ENCODE measurements at regions not wholly inside any gene's neighbourhood (a gene's known extent, or its start where the extent isn't known, plus 50 kb on each side); places are given as distances from the start of the nearest gene placed in this dataset.

- TF ChIP-seq JUN (IDR thresholded peaks at IDR 0.05), result peak; percentile 79 to 88; a peak in 4 of 5 replicates
- TF ChIP-seq CHD2 (IDR thresholded peaks at IDR 0.05; ENCODE audit: low read length, partially characterized antibody), result no peak
- peak; percentile 41 to 71; a peak in 4 of 5 replicates for TF ChIP-seq RAD21 (conservative IDR thresholded peaks at IDR 0.05 in 1 of 2, IDR thresholded peaks at IDR 0.05 in 1 of 2)
- TF ChIP-seq, protein P1, sequence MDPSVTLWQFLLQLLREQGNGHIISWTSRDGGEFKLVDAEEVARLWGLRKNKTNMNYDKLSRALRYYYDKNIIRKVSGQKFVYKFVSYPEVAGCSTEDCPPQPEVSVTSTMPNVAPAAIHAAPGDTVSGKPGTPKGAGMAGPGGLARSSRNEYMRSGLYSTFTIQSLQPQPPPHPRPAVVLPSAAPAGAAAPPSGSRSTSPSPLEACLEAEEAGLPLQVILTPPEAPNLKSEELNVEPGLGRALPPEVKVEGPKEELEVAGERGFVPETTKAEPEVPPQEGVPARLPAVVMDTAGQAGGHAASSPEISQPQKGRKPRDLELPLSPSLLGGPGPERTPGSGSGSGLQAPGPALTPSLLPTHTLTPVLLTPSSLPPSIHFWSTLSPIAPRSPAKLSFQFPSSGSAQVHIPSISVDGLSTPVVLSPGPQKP (IDR thresholded peaks at IDR 0.05; ENCODE audit: low read depth, low read length), result no peak
- TF ChIP-seq SMC3 (IDR thresholded peaks at IDR 0.05), result peak; percentile 52
- TF ChIP-seq, protein P2, sequence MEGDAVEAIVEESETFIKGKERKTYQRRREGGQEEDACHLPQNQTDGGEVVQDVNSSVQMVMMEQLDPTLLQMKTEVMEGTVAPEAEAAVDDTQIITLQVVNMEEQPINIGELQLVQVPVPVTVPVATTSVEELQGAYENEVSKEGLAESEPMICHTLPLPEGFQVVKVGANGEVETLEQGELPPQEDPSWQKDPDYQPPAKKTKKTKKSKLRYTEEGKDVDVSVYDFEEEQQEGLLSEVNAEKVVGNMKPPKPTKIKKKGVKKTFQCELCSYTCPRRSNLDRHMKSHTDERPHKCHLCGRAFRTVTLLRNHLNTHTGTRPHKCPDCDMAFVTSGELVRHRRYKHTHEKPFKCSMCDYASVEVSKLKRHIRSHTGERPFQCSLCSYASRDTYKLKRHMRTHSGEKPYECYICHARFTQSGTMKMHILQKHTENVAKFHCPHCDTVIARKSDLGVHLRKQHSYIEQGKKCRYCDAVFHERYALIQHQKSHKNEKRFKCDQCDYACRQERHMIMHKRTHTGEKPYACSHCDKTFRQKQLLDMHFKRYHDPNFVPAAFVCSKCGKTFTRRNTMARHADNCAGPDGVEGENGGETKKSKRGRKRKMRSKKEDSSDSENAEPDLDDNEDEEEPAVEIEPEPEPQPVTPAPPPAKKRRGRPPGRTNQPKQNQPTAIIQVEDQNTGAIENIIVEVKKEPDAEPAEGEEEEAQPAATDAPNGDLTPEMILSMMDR (IDR thresholded peaks at IDR 0.05), result no peak
- TF ChIP-seq KDM1A (IDR thresholded peaks at IDR 0.05; ENCODE audit: low read depth), result no peak
- peak; percentile 87 to 97; a peak in 4 of 5 replicates for TF ChIP-seq EP300 (IDR thresholded peaks at IDR 0.05)
- no peak for TF ChIP-seq REST (IDR thresholded peaks at IDR 0.05)
- no peak for TF ChIP-seq ESRRA (IDR thresholded peaks at IDR 0.05; ENCODE audit: borderline replicate concordance, low read length)
- no peak for TF ChIP-seq POLR2A (IDR thresholded peaks at IDR 0.05; ENCODE audit: low read length)
- TF ChIP-seq, protein P3, sequence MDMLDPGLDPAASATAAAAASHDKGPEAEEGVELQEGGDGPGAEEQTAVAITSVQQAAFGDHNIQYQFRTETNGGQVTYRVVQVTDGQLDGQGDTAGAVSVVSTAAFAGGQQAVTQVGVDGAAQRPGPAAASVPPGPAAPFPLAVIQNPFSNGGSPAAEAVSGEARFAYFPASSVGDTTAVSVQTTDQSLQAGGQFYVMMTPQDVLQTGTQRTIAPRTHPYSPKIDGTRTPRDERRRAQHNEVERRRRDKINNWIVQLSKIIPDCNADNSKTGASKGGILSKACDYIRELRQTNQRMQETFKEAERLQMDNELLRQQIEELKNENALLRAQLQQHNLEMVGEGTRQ (IDR thresholded peaks at IDR 0.05), result no peak
- no peak for TF ChIP-seq CBX8 (IDR thresholded peaks at IDR 0.05)
- TF ChIP-seq HOXB5 (CRISPR knock-in tag; IDR thresholded peaks at IDR 0.05), result 0 out of 2 replicates have a peak, but pooled peaks have one; percentile 14
Observed at GRCh38 chr5:156181656-156182055, 145.3 kb upstream of the SGCD start.

Data from A549 (cell line).